ENCODE measurements at regions not wholly inside any gene's neighbourhood (a gene's known extent, or its start where the extent isn't known, plus 50 kb on each side); places are given as distances from the start of the nearest gene placed in this dataset.
"Not testable (repeated sequence)": the region's sequence is repeated elsewhere in the genome, so short reads cannot be mapped to it uniquely, and the experiment has no call there.

- no peak for DNase-seq (ENCODE audit: low read depth)
These were observed 66.1 kb downstream of the GADD45G start for GRCh38 chr9:89670801-89671434.

- no peak for DNase-seq (ENCODE audit: low read depth)
These were observed 69.8 kb downstream of the GADD45G start for GRCh38 chr9:89674667-89675057.

GRCh38 chr9:89675058-89675742 is 70.4 kb downstream of the GADD45G start:
- DNase-seq (ENCODE audit: low read depth): no peak

GRCh38 chr9:89676281-89676680 is 71.5 kb downstream of the GADD45G start:
- DNase-seq (ENCODE audit: low read depth): no peak

- DNase-seq (ENCODE audit: low read depth): no peak
These were observed 73.0 kb downstream of the GADD45G start for GRCh38 chr9:89677702-89678395.

GRCh38 chr9:89678396-89679015 is 73.7 kb downstream of the GADD45G start:
- DNase-seq (ENCODE audit: low read depth): no peak

- DNase-seq (ENCODE audit: low read depth): no peak
These were observed 74.2 kb downstream of the GADD45G start for GRCh38 chr9:89679016-89679415.

GRCh38 chr9:89679581-89679980 is 74.8 kb downstream of the GADD45G start:
- DNase-seq (ENCODE audit: low read depth): no peak

- DNase-seq (ENCODE audit: low read depth): no peak
These were observed 76.0 kb downstream of the GADD45G start for GRCh38 chr9:89680547-89681467.

GRCh38 chr9:89681468-89681859 is 76.7 kb downstream of the GADD45G start:
- DNase-seq (ENCODE audit: low read depth): not testable (repeated sequence)

GRCh38 chr9:89683626-89684025 is 78.8 kb downstream of the GADD45G start:
- DNase-seq (ENCODE audit: low read depth): no peak

GRCh38 chr9:89684218-89684617 is 79.4 kb downstream of the GADD45G start:
- DNase-seq (ENCODE audit: low read depth): no peak

- no peak for DNase-seq (ENCODE audit: low read depth)
These were observed 80.3 kb downstream of the GADD45G start for GRCh38 chr9:89684912-89685636.

- no peak for DNase-seq (ENCODE audit: low read depth)
These were observed 80.9 kb downstream of the GADD45G start for GRCh38 chr9:89685698-89686097.

- DNase-seq (ENCODE audit: low read depth): no peak
These were observed 81.3 kb downstream of the GADD45G start for GRCh38 chr9:89686126-89686525.

GRCh38 chr9:89686621-89687020 is 81.8 kb downstream of the GADD45G start:
- no peak for DNase-seq (ENCODE audit: low read depth)

GRCh38 chr9:89687188-89687587 is 82.4 kb downstream of the GADD45G start:
- DNase-seq (ENCODE audit: low read depth): no peak

GRCh38 chr9:89687848-89688247 is 83.0 kb downstream of the GADD45G start:
- DNase-seq (ENCODE audit: low read depth): no peak

GRCh38 chr9:89689321-89689720 is 84.5 kb downstream of the GADD45G start:
- not testable (repeated sequence) for DNase-seq (ENCODE audit: low read depth)

- DNase-seq (ENCODE audit: low read depth): no peak
These were observed 85.6 kb downstream of the GADD45G start for GRCh38 chr9:89690334-89690912.

- no peak for DNase-seq (ENCODE audit: low read depth)
These were observed 90.7 kb downstream of the GADD45G start for GRCh38 chr9:89695441-89695891.

All from T-helper 22 cell (primary cell).